GM12878 (cell line): ENCODE measurements at regions not wholly inside any gene's neighbourhood (a gene's known extent, or its start where the extent isn't known, plus 50 kb on each side); places are given as distances from the start of the nearest gene placed in this dataset.

Experiments used
- ATAC-seq: fragments of 200-7000 bp; cut with Tn5 transposase; 3 replicates; pipeline ENCODE4 v1.9.1; 2020; ENCODE audit warnings: mild to moderate bottlenecking, moderate library complexity
- BruUV-seq: library from RNA; stranded (reverse); fragments of 400-500 nt; replicated peaks from 2 replicates; lab custom pipeline; 2021; lab: Mats Ljungman, UMichigan
- CTCF ChIA-PET: fragments of 300-600 bp; sonication (Branson Sonifier 250); formaldehyde crosslinking; extraction: SDS; loops from one replicate; lab custom pipeline; 2021; ENCODE audit warnings: inconsistent platforms; lab: Yijun Ruan, JAX
- POLR2A ChIA-PET: fragments of 350-600 bp; formaldehyde crosslinking; extraction: SDS; loops from one replicate; lab custom pipeline; 2021; ENCODE audit warnings: inconsistent platforms; lab: Charles Lee
- RAD21 ChIA-PET: fragments of 300-600 bp; sonication (Branson Sonifier 250); formaldehyde crosslinking; loops from one replicate; lab custom pipeline; 2023; ENCODE audit warnings: antibody characterized with exemption; ENCODE audit not compliant: unreplicated experiment; lab: Charles Lee
- SMC1A ChIA-PET: fragments of 300-600 bp; sonication (Branson Sonifier 250); formaldehyde crosslinking; loops from one replicate; lab custom pipeline; 2023; ENCODE audit not compliant: unreplicated experiment, uncharacterized antibody; lab: Charles Lee
- DNase-seq: peaks from one replicate; pipeline ENCODE4 v3.0.0-alpha.2; 2011; ENCODE audit warnings: low read depth, low spot score
- FAIRE-seq: peaks from 3 replicates; lab custom pipeline; 2011; peaks lifted over from hg19 to GRCh38; lab: Jason Lieb, UNC
- H2AFZ ChIP-seq: 2 replicates; pipeline ENCODE4 v1.6.0; 2011; ENCODE audit warnings: low read depth, low read length, control low read depth; ENCODE audit not compliant: control insufficient read depth
- H3K27ac ChIP-seq: 2 replicates; pipeline ENCODE4 v1.5.1; 2011; ENCODE audit warnings: control low read depth; ENCODE audit not compliant: control insufficient read depth, insufficient read depth
- H3K27me3 ChIP-seq, 2 experiments: replicated peaks in 1 of 2; 2 replicates each; pipeline versions ENCODE4 v1.6.0 to v1.6.1; 2011; ENCODE audit warnings: low read length in 1 of 2; ENCODE audit not compliant: control insufficient read depth in 2 of 2, insufficient read depth in 2 of 2
- H3K36me3 ChIP-seq, 2 experiments: 2 replicates each; pipeline ENCODE4 v1.5.1; 2011; ENCODE audit warnings: low read length in 1 of 2; ENCODE audit not compliant: control insufficient read depth in 2 of 2, insufficient read depth in 2 of 2
- H3K4me1 ChIP-seq: 2 replicates; pipeline ENCODE4 v1.6.1; 2011; ENCODE audit warnings: mild to moderate bottlenecking, low read length, moderate library complexity, mixed read lengths; ENCODE audit not compliant: control insufficient read depth, insufficient read depth
- H3K4me2 ChIP-seq: 2 replicates; pipeline ENCODE4 v1.6.0; 2011; ENCODE audit warnings: control low read depth; ENCODE audit not compliant: control insufficient read depth, insufficient read depth
- H3K4me3 ChIP-seq: fragments of 200-600 bp; sonication (generic); 2 replicates; pipeline ENCODE4 v1.5.1; 2016
- H3K79me2 ChIP-seq: 2 replicates; pipeline ENCODE4 v1.6.0; 2011; ENCODE audit warnings: low read length; ENCODE audit not compliant: control insufficient read depth, insufficient read depth
- H3K9ac ChIP-seq: 2 replicates; pipeline ENCODE4 v1.8.0; 2011; ENCODE audit warnings: low read length, control low read depth, mixed read lengths; ENCODE audit not compliant: control insufficient read depth, insufficient read depth
- H3K9me3 ChIP-seq: replicated peaks from 3 replicates; pipeline ENCODE4 v1.5.1; 2011; ENCODE audit warnings: mild to moderate bottlenecking, low read length; ENCODE audit not compliant: control insufficient read depth, insufficient read depth
- H4K20me1 ChIP-seq: 2 replicates; pipeline ENCODE4 v1.6.0; 2011; ENCODE audit not compliant: control insufficient read depth, insufficient read depth
- CHD4 ChIP-seq: fragments of 200-600 bp; sonication (generic); IDR thresholded peaks from 2 replicates; pipeline ENCODE4 v1.6.1; 2016; ENCODE audit warnings: mild to moderate bottlenecking
- ESRRA ChIP-seq: IDR thresholded peaks from 2 replicates; pipeline ENCODE4 v1.6.1; 2012; ENCODE audit warnings: mild to moderate bottlenecking, low read length, improper control_type of control experiment
- IRF4 ChIP-seq: IDR thresholded peaks from 2 replicates; pipeline ENCODE4 v1.6.1; 2011; ENCODE audit warnings: low read depth, low read length
- YBX1 ChIP-seq: fragments of 450-650 bp; IDR thresholded peaks from 2 replicates; pipeline ENCODE4 v1.6.1; 2016; ENCODE audit warnings: antibody characterized with exemption
- ZBTB4 ChIP-seq: fragments of 450-650 bp; formaldehyde crosslinking; IDR thresholded peaks from 2 replicates; pipeline ENCODE4 v1.4.0; 2022; ENCODE audit warnings: mild to moderate bottlenecking, moderate library complexity
- ZNF687 ChIP-seq: fragments of 450-650 bp; IDR thresholded peaks from 2 replicates; pipeline ENCODE4 v1.6.1; 2017; ENCODE audit warnings: mild to moderate bottlenecking, moderate library complexity
- WGBS: methylation state at CpG from one replicate; pipeline ENCODE4 v1.1.6; 2016; ENCODE audit warnings: low lambda C conversion rate; ENCODE audit not compliant: insufficient replicate concordance, insufficient coverage; ENCODE audit errors: missing lambda C conversion rate; 5-methylcytosine and 5-hydroxymethylcytosine counted together
- in situ Hi-C: fragments of 300-500 bp; cut with MboI; formaldehyde crosslinking; loops from 9 replicates; pipeline ENCODE4 v1.14.3; 2018; ENCODE audit warnings: mixed read lengths
- intact Hi-C: fragments of 100-400 bp; cut with micrococcal nuclease; formaldehyde crosslinking; loops from one replicate; pipeline ENCODE4 v1.14.2; 2022; ENCODE audit not compliant: unreplicated experiment

- TF ChIP-seq ZNF687: no peak
- no peak for TF ChIP-seq YBX1
- no peak for TF ChIP-seq IRF4
- no peak for TF ChIP-seq ESRRA
- no peak for TF ChIP-seq ZBTB4 (CRISPR knock-in tag)
Observed at GRCh38 chr20:21024420-21024819, 81.7 kb downstream of the LINC00237 start (continued).

GRCh38 chr20:21022925-21023324 lies 83.2 kb downstream of the LINC00237 start:
- ChIA-PET POLR2A (no interaction called here), RAD21 (no interaction called here), CTCF (no interaction called here), SMC1A (no interaction called here)
- in situ Hi-C loops (no loop called here), intact Hi-C loops (no loop called here)
- BruUV-seq: no TSS peak
- peaks cover 4 to 14% of the 10 kb centered on the region in 2 experiments for H3K27me3 ChIP-seq
- no peak for DNase-seq
- no peak for FAIRE-seq
- no peaks in the 10 kb centered on the region for H3K4me1 ChIP-seq
- no peaks in the 10 kb centered on the region for H3K79me2 ChIP-seq
- no peaks in the 10 kb centered on the region for H3K9me3 ChIP-seq
- no peak overlapping the region for H3K4me2 ChIP-seq
- no peak overlapping the region for H2AFZ ChIP-seq
- H4K20me1 ChIP-seq: no peaks in the 10 kb centered on the region
- no peak for ATAC-seq
- H3K9ac ChIP-seq: no peak overlapping the region
- no peak overlapping the region for H3K27ac ChIP-seq
- WGBS: 55% methylated on average over 5 of the region's 5 CpGs
- H3K4me3 ChIP-seq: no peak overlapping the region
- no peak for TF ChIP-seq CHD4
- no peaks in the 10 kb centered on the region for H3K36me3 ChIP-seq
